H9 (cell line): ENCODE measurements at regions not wholly inside any gene's neighbourhood (a gene's known extent, or its start where the extent isn't known, plus 50 kb on each side); places are given as distances from the start of the nearest gene placed in this dataset.

Source experiments
- DNase-seq: peaks from one replicate; pipeline ENCODE4 v3.0.0-alpha.2; 2017
- H2AFZ ChIP-seq: one replicate; pipeline ENCODE4 v1.6.1; 2013; ENCODE audit warnings: mild to moderate bottlenecking, low read length, control low read depth, moderate library complexity
- H2AK5ac ChIP-seq: 2 replicates; pipeline ENCODE4 v1.6.1; 2013; ENCODE audit warnings: low read length, control low read depth, mixed read lengths; ENCODE audit not compliant: insufficient read length
- H2BK120ac ChIP-seq: one replicate; pipeline ENCODE4 v1.6.1; 2013; ENCODE audit warnings: low read depth, mild to moderate bottlenecking, low read length, control low read depth, inconsistent platforms; ENCODE audit not compliant: poor library complexity, severe bottlenecking
- H2BK12ac ChIP-seq: 2 replicates; pipeline ENCODE4 v1.6.1; 2013; ENCODE audit warnings: low read length, control low read depth, mixed read lengths, low read depth; ENCODE audit not compliant: insufficient read length
- H2BK15ac ChIP-seq: 2 replicates; pipeline ENCODE4 v1.6.1; 2013; ENCODE audit warnings: low read depth, low read length, control low read depth
- H2BK20ac ChIP-seq: one replicate; pipeline ENCODE4 v1.6.1; 2013; ENCODE audit warnings: low read depth, mild to moderate bottlenecking, low read length, control low read depth, inconsistent platforms; ENCODE audit not compliant: poor library complexity, severe bottlenecking
- H2BK5ac ChIP-seq: 2 replicates; pipeline ENCODE4 v1.6.1; 2013; ENCODE audit warnings: low read length, control low read depth, mixed read lengths; ENCODE audit not compliant: insufficient read length
- H3K14ac ChIP-seq: 2 replicates; pipeline ENCODE4 v1.6.1; 2013; ENCODE audit warnings: low read length, control low read depth; ENCODE audit not compliant: insufficient read depth
- H3K18ac ChIP-seq: 2 replicates; pipeline ENCODE4 v1.6.1; 2013; ENCODE audit warnings: low read depth, mild to moderate bottlenecking, mixed read lengths, low read length, control low read depth; ENCODE audit not compliant: insufficient read length
- H3K23ac ChIP-seq: 2 replicates; pipeline ENCODE4 v1.6.1; 2013; ENCODE audit warnings: low read length, control low read depth, mixed read lengths, low read depth; ENCODE audit not compliant: insufficient read length
- H3K23me2 ChIP-seq: 2 replicates; pipeline ENCODE4 v1.6.1; 2013; ENCODE audit warnings: low read depth, mild to moderate bottlenecking, mixed read lengths, low read length, control low read depth; ENCODE audit not compliant: insufficient read length, poor library complexity, severe bottlenecking
- H3K27ac ChIP-seq: 2 replicates; pipeline ENCODE4 v1.5.1; 2013; ENCODE audit warnings: low read length, control low read depth, mixed read lengths, low read depth; ENCODE audit not compliant: insufficient read length
- H3K27me3 ChIP-seq: 2 replicates; pipeline ENCODE4 v1.6.1; 2013; ENCODE audit warnings: low read length, control low read depth, inconsistent platforms; ENCODE audit not compliant: insufficient read depth
- H3K4ac ChIP-seq: 2 replicates; pipeline ENCODE4 v1.6.1; 2013; ENCODE audit warnings: low read depth, mild to moderate bottlenecking, control low read depth, inconsistent platforms, low read length, moderate library complexity
- H3K4me1 ChIP-seq: 2 replicates; pipeline ENCODE4 v1.6.1; 2013; ENCODE audit warnings: low read length, control low read depth, inconsistent platforms; ENCODE audit not compliant: insufficient read depth
- H3K4me2 ChIP-seq: 2 replicates; pipeline ENCODE4 v1.6.1; 2013; ENCODE audit warnings: low read length, control low read depth, mixed read lengths; ENCODE audit not compliant: insufficient read length, insufficient read depth
- H3K56ac ChIP-seq: 2 replicates; pipeline ENCODE4 v1.6.1; 2013; ENCODE audit warnings: low read depth, mild to moderate bottlenecking, mixed read lengths, low read length, control low read depth; ENCODE audit not compliant: insufficient read length
- H3K79me1 ChIP-seq: 2 replicates; pipeline ENCODE4 v1.6.1; 2013; ENCODE audit warnings: low read depth, mild to moderate bottlenecking, moderate library complexity, low read length, control low read depth, inconsistent platforms; ENCODE audit not compliant: insufficient read depth, poor library complexity, severe bottlenecking
- H3K79me2 ChIP-seq: 2 replicates; pipeline ENCODE4 v1.6.1; 2013; ENCODE audit warnings: low read length, control low read depth, inconsistent platforms; ENCODE audit not compliant: insufficient read depth
- H3K9ac ChIP-seq: 2 replicates; pipeline ENCODE4 v1.6.1; 2013; ENCODE audit warnings: low read length, control low read depth, mixed read lengths; ENCODE audit not compliant: insufficient read length; ENCODE audit errors: extremely low read depth
- H3K9me3 ChIP-seq: one replicate; pipeline ENCODE4 v1.6.1; 2013; ENCODE audit warnings: low read depth, low read length, inconsistent platforms; ENCODE audit not compliant: control insufficient read depth
- H3T11ph ChIP-seq: one replicate; pipeline ENCODE4 v1.6.1; 2013; ENCODE audit warnings: mild to moderate bottlenecking, low read length, control low read depth, inconsistent platforms
- H4K20me1 ChIP-seq: one replicate; pipeline ENCODE4 v1.6.1; 2013; ENCODE audit not compliant: control insufficient read depth, insufficient read length, insufficient read depth
- H4K5ac ChIP-seq: 2 replicates; pipeline ENCODE4 v1.6.1; 2013; ENCODE audit warnings: low read depth, mild to moderate bottlenecking, mixed read lengths, low read length, control low read depth; ENCODE audit not compliant: insufficient read length
- H4K8ac ChIP-seq: replicated peaks from 2 replicates; pipeline ENCODE4 v1.6.1; 2013; ENCODE audit warnings: low read length, control low read depth, mixed read lengths, low read depth; ENCODE audit not compliant: insufficient read length
- H4K91ac ChIP-seq: 2 replicates; pipeline ENCODE4 v1.6.1; 2013; ENCODE audit warnings: low read depth, mild to moderate bottlenecking, moderate library complexity, mixed read lengths, low read length, control low read depth; ENCODE audit not compliant: insufficient read length
- H3K27ac Mint-ChIP-seq, 3 experiments: 2 replicates in 2 of 3; 3 replicates in 1 of 3; pipeline ENCODE4 v1.8.0; 2020 to 2021; ENCODE audit warnings: mixed read lengths in 3 of 3, mild to moderate bottlenecking in 1 of 3, moderate library complexity in 1 of 3
- H3K27me3 Mint-ChIP-seq: 2 replicates; pipeline ENCODE4 v1.8.0; 2021; ENCODE audit warnings: low read depth, mild to moderate bottlenecking, moderate library complexity, mixed read lengths
- H3K36me3 Mint-ChIP-seq, 3 experiments: 2 replicates in 2 of 3; 3 replicates in 1 of 3; pipeline ENCODE4 v1.8.0; 2020 to 2021; ENCODE audit warnings: low read depth in 3 of 3, mixed read lengths in 3 of 3; ENCODE audit not compliant: insufficient read depth in 1 of 3
- H3K4me1 Mint-ChIP-seq, 2 experiments: 2 replicates each; pipeline ENCODE4 v1.8.0; 2020; ENCODE audit warnings: mixed read lengths in 2 of 2
- H3K4me3 Mint-ChIP-seq, 2 experiments: 2 replicates in 1 of 2; 3 replicates in 1 of 2; pipeline ENCODE4 v1.8.0; 2020 to 2021; ENCODE audit warnings: mild to moderate bottlenecking in 2 of 2, mixed read lengths in 2 of 2, moderate library complexity in 1 of 2
- H3K9me3 Mint-ChIP-seq, 2 experiments: 2 replicates in 1 of 2; 3 replicates in 1 of 2; pipeline ENCODE4 v1.8.0; 2020; ENCODE audit warnings: mild to moderate bottlenecking in 2 of 2, mixed read lengths in 2 of 2, moderate library complexity in 1 of 2
- WGBS: extraction: QIAGEN DNeasy Blood & Tissue Kit; methylation state at CpG from one replicate; pipeline ENCODE4 v1.1.7; 2013; ENCODE audit warnings: missing lambda C conversion rate, low lambda C conversion rate, mixed read lengths; ENCODE audit not compliant: insufficient read length; ENCODE audit errors: extremely low coverage; 5-methylcytosine and 5-hydroxymethylcytosine counted together
- TF ChIP-seq, protein P1 (sequence below): fragments of 200-600 bp; sonication (generic); conservative IDR thresholded peaks from 3 replicates; pipeline ENCODE4 v1.8.0; 2021; ENCODE audit warnings: antibody characterized with exemption, mild to moderate bottlenecking

DNA sequence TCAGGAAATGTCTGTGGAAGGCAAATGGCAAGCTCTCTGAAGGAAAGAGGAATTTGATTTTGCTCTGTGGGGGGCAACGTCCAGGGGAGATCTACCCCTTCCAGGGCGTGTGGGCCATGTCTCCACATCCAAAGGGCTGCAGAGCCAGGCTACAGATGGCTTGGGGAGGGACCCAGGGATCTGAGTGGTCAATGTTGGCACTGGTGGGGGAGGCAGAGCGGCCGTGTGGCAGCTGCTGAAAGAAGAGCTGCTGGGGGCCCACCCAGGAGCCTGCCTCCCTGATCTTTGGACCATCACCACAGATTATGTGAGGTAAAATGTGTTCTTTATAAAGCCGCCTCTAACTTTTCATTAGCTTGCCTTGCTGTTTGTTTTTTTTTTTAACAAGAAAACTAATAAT is 144.1 kb downstream of the HERPUD2 start:
- Histone ChIP-seq H3K56ac (no peak overlapping the region), H4K91ac (no peak overlapping the region), H3K4me1 (no peaks in the 10 kb centered on the region), H3K23ac (no peak overlapping the region), H3K14ac (no peak overlapping the region), H2AK5ac (no peak overlapping the region), H3K27ac (no peak overlapping the region), H3K79me2 (no peaks in the 10 kb centered on the region), H4K20me1 (no peaks in the 10 kb centered on the region), H4K8ac (no peak overlapping the region), H2AFZ (no peak overlapping the region), H2BK15ac (no peak overlapping the region), H3K23me2 (no peaks in the 10 kb centered on the region), H3K27me3 (no peaks in the 10 kb centered on the region), H2BK120ac (no peak overlapping the region), H3K79me1 (no peaks in the 10 kb centered on the region), H3K4me2 (no peak overlapping the region), H3K9ac (no peak overlapping the region), H3K9me3 (no peaks in the 10 kb centered on the region), H3K4ac (no peak overlapping the region), H2BK12ac (no peak overlapping the region), H2BK20ac (no peak overlapping the region), H3K18ac (no peak overlapping the region), H2BK5ac (no peak overlapping the region), H3T11ph (no peak overlapping the region), H4K5ac (no peak overlapping the region)
- DNase-seq = no peak
- no CpG with 5 or more reads among the region's 5 CpGs for WGBS
- no peaks in the 10 kb centered on the region for H3K9me3 Mint-ChIP-seq
- peaks cover 10% of the 10 kb centered on the region for H3K27me3 Mint-ChIP-seq
- no peak overlapping the region for H3K27ac Mint-ChIP-seq
- H3K36me3 Mint-ChIP-seq = no peaks in the 10 kb centered on the region
- TF ChIP-seq, protein P1, sequence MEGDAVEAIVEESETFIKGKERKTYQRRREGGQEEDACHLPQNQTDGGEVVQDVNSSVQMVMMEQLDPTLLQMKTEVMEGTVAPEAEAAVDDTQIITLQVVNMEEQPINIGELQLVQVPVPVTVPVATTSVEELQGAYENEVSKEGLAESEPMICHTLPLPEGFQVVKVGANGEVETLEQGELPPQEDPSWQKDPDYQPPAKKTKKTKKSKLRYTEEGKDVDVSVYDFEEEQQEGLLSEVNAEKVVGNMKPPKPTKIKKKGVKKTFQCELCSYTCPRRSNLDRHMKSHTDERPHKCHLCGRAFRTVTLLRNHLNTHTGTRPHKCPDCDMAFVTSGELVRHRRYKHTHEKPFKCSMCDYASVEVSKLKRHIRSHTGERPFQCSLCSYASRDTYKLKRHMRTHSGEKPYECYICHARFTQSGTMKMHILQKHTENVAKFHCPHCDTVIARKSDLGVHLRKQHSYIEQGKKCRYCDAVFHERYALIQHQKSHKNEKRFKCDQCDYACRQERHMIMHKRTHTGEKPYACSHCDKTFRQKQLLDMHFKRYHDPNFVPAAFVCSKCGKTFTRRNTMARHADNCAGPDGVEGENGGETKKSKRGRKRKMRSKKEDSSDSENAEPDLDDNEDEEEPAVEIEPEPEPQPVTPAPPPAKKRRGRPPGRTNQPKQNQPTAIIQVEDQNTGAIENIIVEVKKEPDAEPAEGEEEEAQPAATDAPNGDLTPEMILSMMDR = no peak
- no peaks in the 10 kb centered on the region for H3K4me1 Mint-ChIP-seq
- no peak overlapping the region for H3K4me3 Mint-ChIP-seq
